H9 (cell line): ENCODE measurements at regions not wholly inside any gene's neighbourhood (a gene's known extent, or its start where the extent isn't known, plus 50 kb on each side); places are given as distances from the start of the nearest gene placed in this dataset.
A peak's percentile ranks its signal among the peaks of the same experiment; 100 is the strongest.

Experiments
- DNase-seq: peaks from one replicate; pipeline ENCODE4 v3.0.0-alpha.2; 2017
- H2AFZ ChIP-seq: one replicate; pipeline ENCODE4 v1.6.1; 2013; ENCODE audit warnings: mild to moderate bottlenecking, low read length, control low read depth, moderate library complexity
- H2AK5ac ChIP-seq: 2 replicates; pipeline ENCODE4 v1.6.1; 2013; ENCODE audit warnings: low read length, control low read depth, mixed read lengths; ENCODE audit not compliant: insufficient read length
- H2BK120ac ChIP-seq: one replicate; pipeline ENCODE4 v1.6.1; 2013; ENCODE audit warnings: low read depth, mild to moderate bottlenecking, low read length, control low read depth, inconsistent platforms; ENCODE audit not compliant: poor library complexity, severe bottlenecking
- H2BK12ac ChIP-seq: 2 replicates; pipeline ENCODE4 v1.6.1; 2013; ENCODE audit warnings: low read length, control low read depth, mixed read lengths, low read depth; ENCODE audit not compliant: insufficient read length
- H2BK15ac ChIP-seq: 2 replicates; pipeline ENCODE4 v1.6.1; 2013; ENCODE audit warnings: low read depth, low read length, control low read depth
- H2BK20ac ChIP-seq: one replicate; pipeline ENCODE4 v1.6.1; 2013; ENCODE audit warnings: low read depth, mild to moderate bottlenecking, low read length, control low read depth, inconsistent platforms; ENCODE audit not compliant: poor library complexity, severe bottlenecking
- H2BK5ac ChIP-seq: 2 replicates; pipeline ENCODE4 v1.6.1; 2013; ENCODE audit warnings: low read length, control low read depth, mixed read lengths; ENCODE audit not compliant: insufficient read length
- H3K14ac ChIP-seq: 2 replicates; pipeline ENCODE4 v1.6.1; 2013; ENCODE audit warnings: low read length, control low read depth; ENCODE audit not compliant: insufficient read depth
- H3K18ac ChIP-seq: 2 replicates; pipeline ENCODE4 v1.6.1; 2013; ENCODE audit warnings: low read depth, mild to moderate bottlenecking, mixed read lengths, low read length, control low read depth; ENCODE audit not compliant: insufficient read length
- H3K23ac ChIP-seq: 2 replicates; pipeline ENCODE4 v1.6.1; 2013; ENCODE audit warnings: low read length, control low read depth, mixed read lengths, low read depth; ENCODE audit not compliant: insufficient read length
- H3K23me2 ChIP-seq: 2 replicates; pipeline ENCODE4 v1.6.1; 2013; ENCODE audit warnings: low read depth, mild to moderate bottlenecking, mixed read lengths, low read length, control low read depth; ENCODE audit not compliant: insufficient read length, poor library complexity, severe bottlenecking
- H3K27ac ChIP-seq: 2 replicates; pipeline ENCODE4 v1.5.1; 2013; ENCODE audit warnings: low read length, control low read depth, mixed read lengths, low read depth; ENCODE audit not compliant: insufficient read length
- H3K27me3 ChIP-seq: 2 replicates; pipeline ENCODE4 v1.6.1; 2013; ENCODE audit warnings: low read length, control low read depth, inconsistent platforms; ENCODE audit not compliant: insufficient read depth
- H3K4ac ChIP-seq: 2 replicates; pipeline ENCODE4 v1.6.1; 2013; ENCODE audit warnings: low read depth, mild to moderate bottlenecking, control low read depth, inconsistent platforms, low read length, moderate library complexity
- H3K4me1 ChIP-seq: 2 replicates; pipeline ENCODE4 v1.6.1; 2013; ENCODE audit warnings: low read length, control low read depth, inconsistent platforms; ENCODE audit not compliant: insufficient read depth
- H3K4me2 ChIP-seq: 2 replicates; pipeline ENCODE4 v1.6.1; 2013; ENCODE audit warnings: low read length, control low read depth, mixed read lengths; ENCODE audit not compliant: insufficient read length, insufficient read depth
- H3K56ac ChIP-seq: 2 replicates; pipeline ENCODE4 v1.6.1; 2013; ENCODE audit warnings: low read depth, mild to moderate bottlenecking, mixed read lengths, low read length, control low read depth; ENCODE audit not compliant: insufficient read length
- H3K79me1 ChIP-seq: 2 replicates; pipeline ENCODE4 v1.6.1; 2013; ENCODE audit warnings: low read depth, mild to moderate bottlenecking, moderate library complexity, low read length, control low read depth, inconsistent platforms; ENCODE audit not compliant: insufficient read depth, poor library complexity, severe bottlenecking
- H3K79me2 ChIP-seq: 2 replicates; pipeline ENCODE4 v1.6.1; 2013; ENCODE audit warnings: low read length, control low read depth, inconsistent platforms; ENCODE audit not compliant: insufficient read depth
- H3K9ac ChIP-seq: 2 replicates; pipeline ENCODE4 v1.6.1; 2013; ENCODE audit warnings: low read length, control low read depth, mixed read lengths; ENCODE audit not compliant: insufficient read length; ENCODE audit errors: extremely low read depth
- H3K9me3 ChIP-seq: one replicate; pipeline ENCODE4 v1.6.1; 2013; ENCODE audit warnings: low read depth, low read length, inconsistent platforms; ENCODE audit not compliant: control insufficient read depth
- H3T11ph ChIP-seq: one replicate; pipeline ENCODE4 v1.6.1; 2013; ENCODE audit warnings: mild to moderate bottlenecking, low read length, control low read depth, inconsistent platforms
- H4K20me1 ChIP-seq: one replicate; pipeline ENCODE4 v1.6.1; 2013; ENCODE audit not compliant: control insufficient read depth, insufficient read length, insufficient read depth
- H4K5ac ChIP-seq: 2 replicates; pipeline ENCODE4 v1.6.1; 2013; ENCODE audit warnings: low read depth, mild to moderate bottlenecking, mixed read lengths, low read length, control low read depth; ENCODE audit not compliant: insufficient read length
- H4K8ac ChIP-seq: replicated peaks from 2 replicates; pipeline ENCODE4 v1.6.1; 2013; ENCODE audit warnings: low read length, control low read depth, mixed read lengths, low read depth; ENCODE audit not compliant: insufficient read length
- H4K91ac ChIP-seq: 2 replicates; pipeline ENCODE4 v1.6.1; 2013; ENCODE audit warnings: low read depth, mild to moderate bottlenecking, moderate library complexity, mixed read lengths, low read length, control low read depth; ENCODE audit not compliant: insufficient read length
- H3K27ac Mint-ChIP-seq, 3 experiments: 2 replicates in 2 of 3; 3 replicates in 1 of 3; pipeline ENCODE4 v1.8.0; 2020 to 2021; ENCODE audit warnings: mixed read lengths in 3 of 3, mild to moderate bottlenecking in 1 of 3, moderate library complexity in 1 of 3
- H3K27me3 Mint-ChIP-seq: 2 replicates; pipeline ENCODE4 v1.8.0; 2021; ENCODE audit warnings: low read depth, mild to moderate bottlenecking, moderate library complexity, mixed read lengths
- H3K36me3 Mint-ChIP-seq, 3 experiments: 2 replicates in 2 of 3; 3 replicates in 1 of 3; pipeline ENCODE4 v1.8.0; 2020 to 2021; ENCODE audit warnings: low read depth in 3 of 3, mixed read lengths in 3 of 3; ENCODE audit not compliant: insufficient read depth in 1 of 3
- H3K4me1 Mint-ChIP-seq, 2 experiments: 2 replicates each; pipeline ENCODE4 v1.8.0; 2020; ENCODE audit warnings: mixed read lengths in 2 of 2
- H3K4me3 Mint-ChIP-seq, 2 experiments: 2 replicates in 1 of 2; 3 replicates in 1 of 2; pipeline ENCODE4 v1.8.0; 2020 to 2021; ENCODE audit warnings: mild to moderate bottlenecking in 2 of 2, mixed read lengths in 2 of 2, moderate library complexity in 1 of 2
- H3K9me3 Mint-ChIP-seq, 2 experiments: 2 replicates in 1 of 2; 3 replicates in 1 of 2; pipeline ENCODE4 v1.8.0; 2020; ENCODE audit warnings: mild to moderate bottlenecking in 2 of 2, mixed read lengths in 2 of 2, moderate library complexity in 1 of 2
- WGBS: extraction: QIAGEN DNeasy Blood & Tissue Kit; methylation state at CpG from one replicate; pipeline ENCODE4 v1.1.7; 2013; ENCODE audit warnings: missing lambda C conversion rate, low lambda C conversion rate, mixed read lengths; ENCODE audit not compliant: insufficient read length; ENCODE audit errors: extremely low coverage; 5-methylcytosine and 5-hydroxymethylcytosine counted together
- TF ChIP-seq, protein P1 (sequence below): fragments of 200-600 bp; sonication (generic); conservative IDR thresholded peaks from 3 replicates; pipeline ENCODE4 v1.8.0; 2021; ENCODE audit warnings: antibody characterized with exemption, mild to moderate bottlenecking

DNA sequence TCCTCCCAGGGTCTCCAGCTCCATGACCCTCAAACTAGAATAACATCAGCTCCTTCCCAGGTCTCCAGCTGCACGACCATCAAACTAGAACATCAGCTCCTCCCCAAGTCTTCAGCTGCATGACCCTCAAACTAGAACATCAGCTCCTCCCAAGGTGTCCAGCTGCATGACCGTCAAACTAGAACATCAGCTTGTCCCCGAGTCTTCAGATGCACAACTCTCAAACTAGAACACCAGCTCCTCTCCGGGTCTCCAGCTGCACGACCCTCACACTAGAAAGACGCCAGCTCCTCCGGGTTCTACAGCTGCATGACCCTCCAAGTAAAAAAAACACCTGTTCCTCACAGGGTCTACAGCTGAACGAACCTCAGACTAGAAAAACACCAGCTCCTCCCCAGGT lies 312.9 kb upstream of the TFPI start:
- Histone ChIP-seq H2BK12ac (no peak overlapping the region), H4K91ac (no peak overlapping the region), H3K4me2 (no peak overlapping the region), H4K8ac (no peak overlapping the region), H2AK5ac (no peak overlapping the region), H2BK120ac (no peak overlapping the region), H4K20me1 (no peaks in the 10 kb centered on the region), H3K4ac (no peak overlapping the region), H3K23ac (no peak overlapping the region), H3K23me2 (no peaks in the 10 kb centered on the region), H2BK20ac (no peak overlapping the region), H2BK5ac (no peak overlapping the region), H3K79me2 (no peaks in the 10 kb centered on the region), H3K9ac (no peak overlapping the region), H3K27me3 (no peaks in the 10 kb centered on the region), H3K79me1 (no peaks in the 10 kb centered on the region), H2AFZ (no peak overlapping the region), H3K18ac (no peak overlapping the region), H3K27ac (no peak overlapping the region), H4K5ac (no peak overlapping the region), H3T11ph (no peak overlapping the region), H3K56ac (no peak overlapping the region), H3K9me3 (no peaks in the 10 kb centered on the region), H2BK15ac (no peak overlapping the region), H3K4me1 (no peaks in the 10 kb centered on the region), H3K14ac (no peak overlapping the region)
- Mint-ChIP-seq H3K4me1 (no peaks in the 10 kb centered on the region), H3K9me3 (peaks cover 31 to 38% of the 10 kb centered on the region in 2 experiments), H3K4me3 (no peak overlapping the region), H3K27me3 (peaks cover 3% of the 10 kb centered on the region), H3K27ac (0 out of 7 replicates have a peak overlapping the region, but pooled peaks of 1 of the 3 experiments have one; percentile 26), H3K36me3 (peaks cover 27 to 40% (median 40%) of the 10 kb centered on the region in 3 experiments)
- TF ChIP-seq, protein P1, sequence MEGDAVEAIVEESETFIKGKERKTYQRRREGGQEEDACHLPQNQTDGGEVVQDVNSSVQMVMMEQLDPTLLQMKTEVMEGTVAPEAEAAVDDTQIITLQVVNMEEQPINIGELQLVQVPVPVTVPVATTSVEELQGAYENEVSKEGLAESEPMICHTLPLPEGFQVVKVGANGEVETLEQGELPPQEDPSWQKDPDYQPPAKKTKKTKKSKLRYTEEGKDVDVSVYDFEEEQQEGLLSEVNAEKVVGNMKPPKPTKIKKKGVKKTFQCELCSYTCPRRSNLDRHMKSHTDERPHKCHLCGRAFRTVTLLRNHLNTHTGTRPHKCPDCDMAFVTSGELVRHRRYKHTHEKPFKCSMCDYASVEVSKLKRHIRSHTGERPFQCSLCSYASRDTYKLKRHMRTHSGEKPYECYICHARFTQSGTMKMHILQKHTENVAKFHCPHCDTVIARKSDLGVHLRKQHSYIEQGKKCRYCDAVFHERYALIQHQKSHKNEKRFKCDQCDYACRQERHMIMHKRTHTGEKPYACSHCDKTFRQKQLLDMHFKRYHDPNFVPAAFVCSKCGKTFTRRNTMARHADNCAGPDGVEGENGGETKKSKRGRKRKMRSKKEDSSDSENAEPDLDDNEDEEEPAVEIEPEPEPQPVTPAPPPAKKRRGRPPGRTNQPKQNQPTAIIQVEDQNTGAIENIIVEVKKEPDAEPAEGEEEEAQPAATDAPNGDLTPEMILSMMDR: no peak
- no CpG with 5 or more reads among the region's 8 CpGs for WGBS
- DNase-seq: no peak
